Neural progenitor cell (in vitro differentiated cells): ENCODE measurements at regions not wholly inside any gene's neighbourhood (a gene's known extent, or its start where the extent isn't known, plus 50 kb on each side); places are given as distances from the start of the nearest gene placed in this dataset.

Experiments
- EZH2 ChIP-seq: fragments of 200-600 bp; sonication (generic); IDR thresholded peaks from 2 replicates; pipeline ENCODE4 v1.6.1; 2017; ENCODE audit warnings: antibody characterized with exemption, mild to moderate bottlenecking, moderate library complexity
- EZH2phosphoT487 ChIP-seq: fragments of 200-600 bp; sonication (generic); IDR thresholded peaks from 2 replicates; pipeline ENCODE4 v1.6.1; 2017; ENCODE audit warnings: antibody characterized with exemption
- TF ChIP-seq, protein P1 (sequence below): fragments of 200-600 bp; sonication (generic); IDR thresholded peaks from 2 replicates; pipeline ENCODE4 v1.5.1; 2017; ENCODE audit warnings: antibody characterized with exemption, mild to moderate bottlenecking

DNA sequence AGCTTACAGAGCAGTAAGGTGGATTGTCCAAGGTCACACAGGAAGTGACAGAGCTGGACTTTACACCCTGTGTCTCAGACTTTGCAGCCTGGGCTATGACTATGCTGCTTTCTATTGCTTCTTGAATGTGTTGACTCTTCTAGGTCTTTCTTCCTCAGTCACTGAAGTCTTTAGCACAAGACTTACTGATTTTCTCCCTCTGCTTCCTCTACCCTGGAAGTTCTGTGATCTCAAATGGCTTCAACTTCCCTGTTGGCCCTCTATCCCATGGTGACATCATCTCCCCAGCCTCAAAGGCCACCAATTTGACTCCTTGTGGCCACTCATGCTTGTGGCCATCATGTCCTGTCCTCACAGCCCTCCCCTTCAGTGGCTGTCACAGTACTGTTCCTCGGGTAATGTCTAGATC, 181.3 kb downstream of the HS3ST3A1 start:
- TF ChIP-seq, protein P1, sequence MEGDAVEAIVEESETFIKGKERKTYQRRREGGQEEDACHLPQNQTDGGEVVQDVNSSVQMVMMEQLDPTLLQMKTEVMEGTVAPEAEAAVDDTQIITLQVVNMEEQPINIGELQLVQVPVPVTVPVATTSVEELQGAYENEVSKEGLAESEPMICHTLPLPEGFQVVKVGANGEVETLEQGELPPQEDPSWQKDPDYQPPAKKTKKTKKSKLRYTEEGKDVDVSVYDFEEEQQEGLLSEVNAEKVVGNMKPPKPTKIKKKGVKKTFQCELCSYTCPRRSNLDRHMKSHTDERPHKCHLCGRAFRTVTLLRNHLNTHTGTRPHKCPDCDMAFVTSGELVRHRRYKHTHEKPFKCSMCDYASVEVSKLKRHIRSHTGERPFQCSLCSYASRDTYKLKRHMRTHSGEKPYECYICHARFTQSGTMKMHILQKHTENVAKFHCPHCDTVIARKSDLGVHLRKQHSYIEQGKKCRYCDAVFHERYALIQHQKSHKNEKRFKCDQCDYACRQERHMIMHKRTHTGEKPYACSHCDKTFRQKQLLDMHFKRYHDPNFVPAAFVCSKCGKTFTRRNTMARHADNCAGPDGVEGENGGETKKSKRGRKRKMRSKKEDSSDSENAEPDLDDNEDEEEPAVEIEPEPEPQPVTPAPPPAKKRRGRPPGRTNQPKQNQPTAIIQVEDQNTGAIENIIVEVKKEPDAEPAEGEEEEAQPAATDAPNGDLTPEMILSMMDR = no peak
- TF ChIP-seq EZH2phosphoT487 (no peak), EZH2 (no peak)
